ENCODE measurements at regions not wholly inside any gene's neighbourhood (a gene's known extent, or its start where the extent isn't known, plus 50 kb on each side); places are given as distances from the start of the nearest gene placed in this dataset.

GRCh38 chr2:223500709-223501108 is 101.5 kb downstream of the SCG2 start:
- TF ChIP-seq CTCF (IDR thresholded peaks at IDR 0.05; ENCODE audit: extremely low read depth, low read depth, low read length), result no peak
- H3K36me3 ChIP-seq (ENCODE audit: insufficient read depth, low read length), result no peaks in the 10 kb centered on the region
- H3K27ac ChIP-seq (ENCODE audit: low read depth, low read length), result no peak overlapping the region
- no peaks in the 10 kb centered on the region for H4K20me1 ChIP-seq (ENCODE audit: insufficient read depth, low read length)
- no peaks in the 10 kb centered on the region for H3K4me1 ChIP-seq (ENCODE audit: insufficient read depth, low read length)
- H2AFZ ChIP-seq (ENCODE audit: low read length), result no peak overlapping the region
- H3K4me3 ChIP-seq (ENCODE audit: insufficient read depth, low read length), result no peak overlapping the region
- no peaks in the 10 kb centered on the region for H3K27me3 ChIP-seq (ENCODE audit: insufficient read depth, low read length)
- no peaks in the 10 kb centered on the region for H3K9me3 ChIP-seq (ENCODE audit: low read depth, low read length)
- H3K79me2 ChIP-seq (ENCODE audit: insufficient read depth, low read length), result no peaks in the 10 kb centered on the region
- no peak overlapping the region for H3K4me2 ChIP-seq (ENCODE audit: insufficient read depth, low read length)
- no peak for DNase-seq (ENCODE audit: insufficient read length, low spot score, missing footprints)

GRCh38 chr2:223501641-223502040 is 100.5 kb downstream of the SCG2 start:
- DNase-seq (ENCODE audit: insufficient read length, low spot score, missing footprints), result no peak
- Histone ChIP-seq H3K27ac (ENCODE audit: low read depth, low read length) (no peak overlapping the region), H3K4me3 (ENCODE audit: insufficient read depth, low read length) (no peak overlapping the region), H3K4me2 (ENCODE audit: insufficient read depth, low read length) (no peak overlapping the region), H2AFZ (ENCODE audit: low read length) (no peak overlapping the region), H3K36me3 (ENCODE audit: insufficient read depth, low read length) (no peaks in the 10 kb centered on the region), H3K79me2 (ENCODE audit: insufficient read depth, low read length) (no peaks in the 10 kb centered on the region), H3K27me3 (ENCODE audit: insufficient read depth, low read length) (no peaks in the 10 kb centered on the region), H4K20me1 (ENCODE audit: insufficient read depth, low read length) (no peaks in the 10 kb centered on the region), H3K4me1 (ENCODE audit: insufficient read depth, low read length) (no peaks in the 10 kb centered on the region), H3K9me3 (ENCODE audit: low read depth, low read length) (no peaks in the 10 kb centered on the region)
- no peak for TF ChIP-seq CTCF (IDR thresholded peaks at IDR 0.05; ENCODE audit: extremely low read depth, low read depth, low read length)

GRCh38 chr2:223503746-223504145 is 98.4 kb downstream of the SCG2 start:
- Histone ChIP-seq H2AFZ (ENCODE audit: low read length) (no peak overlapping the region), H4K20me1 (ENCODE audit: insufficient read depth, low read length) (no peaks in the 10 kb centered on the region), H3K4me2 (ENCODE audit: insufficient read depth, low read length) (no peak overlapping the region), H3K79me2 (ENCODE audit: insufficient read depth, low read length) (no peaks in the 10 kb centered on the region), H3K27ac (ENCODE audit: low read depth, low read length) (no peak overlapping the region), H3K27me3 (ENCODE audit: insufficient read depth, low read length) (no peaks in the 10 kb centered on the region), H3K4me1 (ENCODE audit: insufficient read depth, low read length) (no peaks in the 10 kb centered on the region), H3K36me3 (ENCODE audit: insufficient read depth, low read length) (no peaks in the 10 kb centered on the region), H3K9me3 (ENCODE audit: low read depth, low read length) (no peaks in the 10 kb centered on the region), H3K4me3 (ENCODE audit: insufficient read depth, low read length) (no peak overlapping the region)
- TF ChIP-seq CTCF (IDR thresholded peaks at IDR 0.05; ENCODE audit: extremely low read depth, low read depth, low read length), result no peak
- no peak for DNase-seq (ENCODE audit: insufficient read length, low spot score, missing footprints)

- Histone ChIP-seq H3K4me1 (ENCODE audit: insufficient read depth, low read length) (no peaks in the 10 kb centered on the region), H3K27me3 (ENCODE audit: insufficient read depth, low read length) (peaks cover 3% of the 10 kb centered on the region), H4K20me1 (ENCODE audit: insufficient read depth, low read length) (no peaks in the 10 kb centered on the region), H3K4me3 (ENCODE audit: insufficient read depth, low read length) (no peak overlapping the region), H2AFZ (ENCODE audit: low read length) (no peak overlapping the region), H3K36me3 (ENCODE audit: insufficient read depth, low read length) (no peaks in the 10 kb centered on the region), H3K27ac (ENCODE audit: low read depth, low read length) (no peak overlapping the region), H3K4me2 (ENCODE audit: insufficient read depth, low read length) (no peak overlapping the region), H3K79me2 (ENCODE audit: insufficient read depth, low read length) (no peaks in the 10 kb centered on the region), H3K9me3 (ENCODE audit: low read depth, low read length) (no peaks in the 10 kb centered on the region)
- no peak for DNase-seq (ENCODE audit: insufficient read length, low spot score, missing footprints)
- no peak for TF ChIP-seq CTCF (IDR thresholded peaks at IDR 0.05; ENCODE audit: extremely low read depth, low read depth, low read length)
Observed at GRCh38 chr2:223508372-223508771, 93.8 kb downstream of the SCG2 start.
